Astrocyte (in vitro differentiated cells and primary cell): ENCODE measurements at regions not wholly inside any gene's neighbourhood (a gene's known extent, or its start where the extent isn't known, plus 50 kb on each side); places are given as distances from the start of the nearest gene placed in this dataset.

ENCODE experiments used
- EZH2 ChIP-seq: IDR thresholded peaks from 2 replicates; pipeline ENCODE4 v1.6.1; 2012; ENCODE audit warnings: mild to moderate bottlenecking, low read length, inconsistent platforms; ENCODE audit not compliant: insufficient read depth
- TF ChIP-seq, protein P1 (sequence below): IDR thresholded peaks from 2 replicates; pipeline ENCODE4 v1.5.1; 2011; ENCODE audit warnings: low read depth, mild to moderate bottlenecking, inconsistent platforms, low read length, moderate library complexity; ENCODE audit not compliant: insufficient read depth

DNA sequence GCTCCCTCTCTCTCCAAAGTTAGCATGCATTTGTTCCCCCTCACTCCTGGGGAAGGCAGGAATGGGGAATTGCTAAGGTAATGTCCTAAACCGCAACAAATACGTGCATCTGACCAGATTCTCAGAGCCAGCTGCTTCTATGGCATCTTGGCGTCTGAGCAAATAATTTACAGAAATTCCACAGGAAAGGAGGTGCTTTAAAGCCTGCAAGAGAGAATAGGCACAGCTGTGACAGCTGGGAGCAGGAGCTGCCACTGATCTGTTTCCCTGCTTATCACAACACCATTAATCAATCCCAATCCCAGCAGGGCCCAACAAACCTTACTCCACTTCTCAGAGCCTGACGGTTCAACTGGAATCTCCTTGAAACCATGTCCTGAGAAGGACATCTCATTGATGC, 83.5 kb upstream of the ZNF281 start:
- TF ChIP-seq, protein P1, sequence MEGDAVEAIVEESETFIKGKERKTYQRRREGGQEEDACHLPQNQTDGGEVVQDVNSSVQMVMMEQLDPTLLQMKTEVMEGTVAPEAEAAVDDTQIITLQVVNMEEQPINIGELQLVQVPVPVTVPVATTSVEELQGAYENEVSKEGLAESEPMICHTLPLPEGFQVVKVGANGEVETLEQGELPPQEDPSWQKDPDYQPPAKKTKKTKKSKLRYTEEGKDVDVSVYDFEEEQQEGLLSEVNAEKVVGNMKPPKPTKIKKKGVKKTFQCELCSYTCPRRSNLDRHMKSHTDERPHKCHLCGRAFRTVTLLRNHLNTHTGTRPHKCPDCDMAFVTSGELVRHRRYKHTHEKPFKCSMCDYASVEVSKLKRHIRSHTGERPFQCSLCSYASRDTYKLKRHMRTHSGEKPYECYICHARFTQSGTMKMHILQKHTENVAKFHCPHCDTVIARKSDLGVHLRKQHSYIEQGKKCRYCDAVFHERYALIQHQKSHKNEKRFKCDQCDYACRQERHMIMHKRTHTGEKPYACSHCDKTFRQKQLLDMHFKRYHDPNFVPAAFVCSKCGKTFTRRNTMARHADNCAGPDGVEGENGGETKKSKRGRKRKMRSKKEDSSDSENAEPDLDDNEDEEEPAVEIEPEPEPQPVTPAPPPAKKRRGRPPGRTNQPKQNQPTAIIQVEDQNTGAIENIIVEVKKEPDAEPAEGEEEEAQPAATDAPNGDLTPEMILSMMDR = no peak
- no peak for TF ChIP-seq EZH2
